Peyer's patch (tissue), 4 donors: ENCODE measurements at regions not wholly inside any gene's neighbourhood (a gene's known extent, or its start where the extent isn't known, plus 50 kb on each side); places are given as distances from the start of the nearest gene placed in this dataset.

ENCODE experiments used
- DNase-seq, 3 donors: peaks; one replicate each; pipeline ENCODE4 v3.0.0-alpha.2; 2017 to 2019
- H3K27ac ChIP-seq, 4 donors: fragments of 200-600 bp; sonication (generic); one replicate each; pipeline ENCODE4 v1.5.1; 2016 to 2019
- H3K27me3 ChIP-seq, 2 donors: fragments of 200-600 bp; sonication (generic); one replicate each; pipeline ENCODE4 v1.5.1; 2019
- H3K36me3 ChIP-seq, 3 donors: fragments of 200-600 bp; sonication (generic); one replicate each; pipeline ENCODE4 v1.5.1; 2016 to 2019
- H3K4me1 ChIP-seq, 4 donors: fragments of 200-600 bp; sonication (generic); one replicate each; pipeline ENCODE4 v1.5.1; 2016 to 2019
- H3K4me3 ChIP-seq, 4 donors: fragments of 200-600 bp; sonication (generic); 1 replicate in 3 of 4; 2 replicates in 1 of 4; pipeline ENCODE4 v1.5.1; 2016 to 2019; ENCODE audit warnings: mild to moderate bottlenecking in 1 of 4
- H3K9me3 ChIP-seq, 4 donors: fragments of 200-600 bp; sonication (generic); one replicate each; pipeline ENCODE4 v1.5.1; 2016 to 2019; ENCODE audit warnings: mild to moderate bottlenecking in 1 of 4
- CTCF ChIP-seq, 6 experiments: fragments of 450-650 bp in 4 of 6; fragments of 200-600 bp in 2 of 6; sonication (generic) in 1 of 6; IDR thresholded peaks; one replicate each; pipeline ENCODE4 v1.5.1; 2017 to 2019; ENCODE audit warnings: antibody characterized with exemption in 6 of 6, mild to moderate bottlenecking in 3 of 6, moderate library complexity in 1 of 6
- POLR2A ChIP-seq, 2 donors: fragments of 450-650 bp; IDR thresholded peaks; one replicate each; pipeline ENCODE4 v1.5.1; 2017; ENCODE audit warnings: antibody characterized with exemption in 2 of 2, mild to moderate bottlenecking in 2 of 2, moderate library complexity in 2 of 2

GRCh38 chr11:57121996-57122395 is 59.8 kb upstream of the LRRC55 start:
- no peak for DNase-seq
- TF ChIP-seq POLR2A (IDR thresholded peaks at IDR 0.05) (no peak), CTCF (IDR thresholded peaks at IDR 0.05) (no peak)
- H3K36me3 ChIP-seq, result no peaks in the 10 kb centered on the region

DNA sequence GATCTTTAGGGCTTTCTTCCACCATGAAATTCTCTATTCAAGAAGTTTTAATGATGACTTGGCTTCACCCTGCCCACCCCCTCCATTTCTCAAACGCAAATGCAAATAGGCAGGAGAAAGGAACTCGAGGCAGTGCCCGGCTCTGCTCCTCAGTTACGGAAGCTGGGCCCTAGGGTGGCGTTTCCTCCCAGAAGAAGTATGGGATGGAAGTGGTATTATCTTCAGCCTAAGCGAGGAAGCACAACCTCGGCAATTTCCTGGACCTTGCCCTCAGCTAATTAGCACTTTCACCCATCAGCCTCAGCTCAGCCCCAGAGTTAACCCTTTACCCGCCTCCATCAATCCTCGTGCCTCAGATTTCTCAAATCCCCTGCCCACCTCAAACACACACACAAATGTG is 58.2 kb upstream of the LRRC55 start:
- no peak for TF ChIP-seq CTCF (IDR thresholded peaks at IDR 0.05)
- no peak for TF ChIP-seq POLR2A (IDR thresholded peaks at IDR 0.05)
- Histone ChIP-seq H3K4me1 (no peaks in the 10 kb centered on the region), H3K27me3 (no peaks in the 10 kb centered on the region), H3K4me3 (no peak overlapping the region), H3K9me3 (no peaks in the 10 kb centered on the region), H3K36me3 (no peaks in the 10 kb centered on the region), H3K27ac (no peak overlapping the region)
- no peak for DNase-seq

More at GRCh38 chr11:57121996-57122395, 59.8 kb upstream of the LRRC55 start:
- H3K4me3 ChIP-seq, result no peak overlapping the region
- H3K9me3 ChIP-seq, result no peaks in the 10 kb centered on the region
- no peaks in the 10 kb centered on the region for H3K27me3 ChIP-seq
- no peak overlapping the region for H3K27ac ChIP-seq
- H3K4me1 ChIP-seq, result no peaks in the 10 kb centered on the region

GRCh38 chr11:57124505-57124904 is 57.2 kb upstream of the LRRC55 start:
- Histone ChIP-seq H3K4me3 (no peak overlapping the region), H3K36me3 (no peaks in the 10 kb centered on the region), H3K4me1 (no peaks in the 10 kb centered on the region), H3K27me3 (no peaks in the 10 kb centered on the region), H3K9me3 (no peaks in the 10 kb centered on the region), H3K27ac (no peak overlapping the region)
- TF ChIP-seq POLR2A (IDR thresholded peaks at IDR 0.05), result no peak
- no peak for TF ChIP-seq CTCF (IDR thresholded peaks at IDR 0.05)
- DNase-seq, result no peak

- Histone ChIP-seq H3K4me1 (no peaks in the 10 kb centered on the region), H3K9me3 (no peaks in the 10 kb centered on the region), H3K36me3 (no peaks in the 10 kb centered on the region), H3K4me3 (no peak overlapping the region), H3K27me3 (no peaks in the 10 kb centered on the region), H3K27ac (no peak overlapping the region)
- no peak for DNase-seq
- TF ChIP-seq CTCF (IDR thresholded peaks at IDR 0.05) (no peak), POLR2A (IDR thresholded peaks at IDR 0.05) (no peak)
Measured at GRCh38 chr11:57124917-57125316, 56.8 kb upstream of the LRRC55 start.

DNA sequence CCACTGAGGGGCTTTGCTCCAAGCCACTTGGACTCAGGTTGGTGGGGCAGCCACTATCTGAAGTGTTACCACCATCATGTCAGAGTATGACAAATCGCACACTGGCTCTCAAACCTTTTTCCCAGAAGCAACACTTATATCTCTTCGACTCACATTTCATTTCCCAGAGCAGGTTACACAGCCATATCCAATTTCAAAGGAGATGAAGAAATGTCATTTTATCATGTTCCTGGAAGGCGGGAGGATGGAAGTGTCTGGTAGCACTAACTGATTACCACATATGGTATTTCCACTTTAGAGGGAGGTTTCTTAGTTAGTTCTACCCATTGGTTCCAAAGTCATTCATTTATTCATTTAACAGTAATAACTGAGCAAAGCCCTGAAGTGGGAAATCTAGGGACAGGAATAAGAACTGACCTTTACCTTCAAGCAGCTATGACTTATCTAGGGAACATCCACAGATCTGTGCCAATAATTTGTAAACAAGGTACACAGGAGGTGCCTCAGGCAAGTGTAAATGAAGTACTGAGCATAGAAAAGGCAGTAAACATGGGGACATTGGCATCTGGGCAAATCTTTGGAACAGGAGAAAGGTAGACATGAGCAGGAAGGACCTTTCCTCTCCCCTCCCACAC is 54.9 kb upstream of the LRRC55 start:
- no peak for DNase-seq
- no peak overlapping the region for H3K27ac ChIP-seq
- H3K9me3 ChIP-seq, result no peaks in the 10 kb centered on the region
- no peaks in the 10 kb centered on the region for H3K27me3 ChIP-seq
- no peak overlapping the region for H3K4me3 ChIP-seq
- no peaks in the 10 kb centered on the region for H3K4me1 ChIP-seq
- TF ChIP-seq CTCF (IDR thresholded peaks at IDR 0.05) (no peak), POLR2A (IDR thresholded peaks at IDR 0.05) (no peak)
- H3K36me3 ChIP-seq, result no peaks in the 10 kb centered on the region
